ENCODE measurements at regions not wholly inside any gene's neighbourhood (a gene's known extent, or its start where the extent isn't known, plus 50 kb on each side); places are given as distances from the start of the nearest gene placed in this dataset.

DNA sequence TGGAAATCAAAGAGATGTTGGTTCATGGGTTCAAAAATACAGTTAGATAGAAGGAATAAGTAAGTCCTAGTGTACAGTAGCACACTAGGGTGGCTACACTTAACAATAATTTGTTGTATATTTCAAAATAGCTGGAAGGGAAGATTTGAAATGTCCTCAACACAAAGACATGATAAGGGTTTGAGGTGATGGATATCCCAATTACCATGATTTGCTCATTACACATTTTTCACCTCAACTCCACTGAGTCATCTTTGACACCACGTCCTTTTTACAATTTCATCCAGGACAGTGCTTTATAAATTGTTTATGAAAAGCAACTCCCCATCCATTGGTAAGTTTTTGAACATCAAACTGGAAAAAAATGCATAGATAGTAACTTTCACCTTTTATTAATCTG, 208.3 kb downstream of the ZC3H11B start:
- TF ChIP-seq, protein P1, sequence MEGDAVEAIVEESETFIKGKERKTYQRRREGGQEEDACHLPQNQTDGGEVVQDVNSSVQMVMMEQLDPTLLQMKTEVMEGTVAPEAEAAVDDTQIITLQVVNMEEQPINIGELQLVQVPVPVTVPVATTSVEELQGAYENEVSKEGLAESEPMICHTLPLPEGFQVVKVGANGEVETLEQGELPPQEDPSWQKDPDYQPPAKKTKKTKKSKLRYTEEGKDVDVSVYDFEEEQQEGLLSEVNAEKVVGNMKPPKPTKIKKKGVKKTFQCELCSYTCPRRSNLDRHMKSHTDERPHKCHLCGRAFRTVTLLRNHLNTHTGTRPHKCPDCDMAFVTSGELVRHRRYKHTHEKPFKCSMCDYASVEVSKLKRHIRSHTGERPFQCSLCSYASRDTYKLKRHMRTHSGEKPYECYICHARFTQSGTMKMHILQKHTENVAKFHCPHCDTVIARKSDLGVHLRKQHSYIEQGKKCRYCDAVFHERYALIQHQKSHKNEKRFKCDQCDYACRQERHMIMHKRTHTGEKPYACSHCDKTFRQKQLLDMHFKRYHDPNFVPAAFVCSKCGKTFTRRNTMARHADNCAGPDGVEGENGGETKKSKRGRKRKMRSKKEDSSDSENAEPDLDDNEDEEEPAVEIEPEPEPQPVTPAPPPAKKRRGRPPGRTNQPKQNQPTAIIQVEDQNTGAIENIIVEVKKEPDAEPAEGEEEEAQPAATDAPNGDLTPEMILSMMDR (IDR thresholded peaks at IDR 0.05): no peak
- TF ChIP-seq POLR2A (IDR thresholded peaks at IDR 0.05): no peak
